Muscle of leg (tissue), 3 donors: ENCODE measurements at regions not wholly inside any gene's neighbourhood (a gene's known extent, or its start where the extent isn't known, plus 50 kb on each side); places are given as distances from the start of the nearest gene placed in this dataset.
"Not testable (repeated sequence)": the region's sequence is repeated elsewhere in the genome, so short reads cannot be mapped to it uniquely, and the experiment has no call there.

Experiments used
- DNase-seq: peaks from one replicate; pipeline ENCODE4 v3.0.0; 2013
- H3K27ac ChIP-seq: one replicate; pipeline ENCODE4 v1.5.1; 2013; ENCODE audit warnings: mild to moderate bottlenecking, low read length, control low read depth
- H3K27me3 ChIP-seq: one replicate; pipeline ENCODE4 v1.6.1; 2013; ENCODE audit warnings: low read length; ENCODE audit not compliant: control insufficient read depth, insufficient read depth
- H3K36me3 ChIP-seq: one replicate; pipeline ENCODE4 v1.6.1; 2013; ENCODE audit warnings: low read length; ENCODE audit not compliant: control insufficient read depth, insufficient read depth
- H3K4me1 ChIP-seq: one replicate; pipeline ENCODE4 v1.6.1; 2013; ENCODE audit warnings: low read length; ENCODE audit not compliant: control insufficient read depth, insufficient read depth
- H3K4me3 ChIP-seq: one replicate; pipeline ENCODE4 v1.5.1; 2013; ENCODE audit warnings: low read length, control low read depth
- H3K9me3 ChIP-seq: replicated peaks from 2 replicates; pipeline ENCODE4 v1.6.1; 2013; ENCODE audit warnings: low read depth, low read length; ENCODE audit not compliant: control insufficient read depth
- WGBS: methylation state at CpG from one replicate; pipeline ENCODE4 v1.1.5; 2013; ENCODE audit warnings: missing lambda C conversion rate; ENCODE audit not compliant: insufficient coverage; 5-methylcytosine and 5-hydroxymethylcytosine counted together

DNA sequence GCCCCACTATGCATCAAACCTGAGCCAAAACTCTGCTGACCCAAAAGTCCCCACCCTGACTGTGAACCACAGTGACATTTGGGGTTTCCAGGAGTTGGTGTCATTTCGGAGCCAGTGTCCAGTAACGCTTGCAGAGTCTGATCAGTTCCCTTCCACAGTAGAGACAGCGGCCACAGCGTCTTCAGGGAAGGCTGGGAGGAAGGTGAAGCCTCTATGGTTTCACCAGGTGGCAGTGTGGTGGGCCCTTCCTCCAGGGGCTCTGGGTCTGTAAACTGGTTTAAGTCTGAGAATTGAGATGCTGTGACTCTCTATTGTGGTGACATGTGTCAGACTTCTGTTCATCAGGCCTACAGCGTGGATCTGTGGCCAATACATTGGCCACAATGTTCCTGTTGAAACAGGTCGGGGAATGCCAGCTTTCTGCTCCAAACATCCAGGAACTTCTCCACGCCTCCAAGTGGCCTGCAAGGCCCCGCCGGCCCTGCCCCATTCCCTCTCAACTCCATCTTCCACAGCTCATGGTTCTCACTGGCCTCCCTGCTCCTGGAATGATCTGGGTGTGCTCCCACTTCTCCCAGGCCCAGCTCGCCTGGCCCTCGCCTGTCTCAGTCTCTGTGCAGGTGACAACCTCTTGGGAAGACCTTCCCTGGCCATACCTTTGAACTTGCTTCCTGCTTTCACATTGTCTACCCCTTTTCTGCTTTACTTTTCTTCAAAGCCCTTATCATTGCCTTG is 124.5 kb upstream of the FAM20C start:
- Histone ChIP-seq H3K27ac (no peak overlapping the region), H3K4me3 (no peak overlapping the region), H3K27me3 (peaks cover 2% of the 10 kb centered on the region), H3K36me3 (no peaks in the 10 kb centered on the region), H3K4me1 (peaks cover 58% of the 10 kb centered on the region), H3K9me3 (no peaks in the 10 kb centered on the region)
- 85% methylated on average over 9 of the region's 11 CpGs for WGBS
- no peak for DNase-seq

GRCh38 chr7:68629-69028 is 123.7 kb upstream of the FAM20C start:
- Histone ChIP-seq H3K27ac (no peak overlapping the region), H3K36me3 (no peaks in the 10 kb centered on the region), H3K4me3 (no peak overlapping the region), H3K4me1 (peaks cover 50% of the 10 kb centered on the region), H3K9me3 (no peaks in the 10 kb centered on the region), H3K27me3 (peaks cover 2% of the 10 kb centered on the region)
- WGBS, result 69% methylated on average over 8 of the region's 17 CpGs
- no peak for DNase-seq

GRCh38 chr7:69052-69451 is 123.3 kb upstream of the FAM20C start:
- H3K27me3 ChIP-seq, H3K27ac ChIP-seq, H3K9me3 ChIP-seq, DNase-seq, H3K4me3 ChIP-seq, H3K36me3 ChIP-seq: not testable (repeated sequence)
- no CpG with 5 or more reads among the region's 4 CpGs for WGBS
- H3K4me1 ChIP-seq, result peaks cover 46% of the 10 kb centered on the region

GRCh38 chr7:69499-70123 is 122.8 kb upstream of the FAM20C start:
- not testable (repeated sequence) for H3K9me3 ChIP-seq, H3K36me3 ChIP-seq, H3K27me3 ChIP-seq, DNase-seq, H3K4me3 ChIP-seq
- no CpG with 5 or more reads among the region's 11 CpGs for WGBS
- peaks cover 41% of the 10 kb centered on the region for H3K4me1 ChIP-seq
- peak overlapping the region; percentile 65 for H3K27ac ChIP-seq

- WGBS, result 63% methylated on average over 2 of the region's 4 CpGs
- not testable (repeated sequence) for H3K36me3 ChIP-seq, DNase-seq
Observed at GRCh38 chr7:70207-70606, 122.2 kb upstream of the FAM20C start.

DNA sequence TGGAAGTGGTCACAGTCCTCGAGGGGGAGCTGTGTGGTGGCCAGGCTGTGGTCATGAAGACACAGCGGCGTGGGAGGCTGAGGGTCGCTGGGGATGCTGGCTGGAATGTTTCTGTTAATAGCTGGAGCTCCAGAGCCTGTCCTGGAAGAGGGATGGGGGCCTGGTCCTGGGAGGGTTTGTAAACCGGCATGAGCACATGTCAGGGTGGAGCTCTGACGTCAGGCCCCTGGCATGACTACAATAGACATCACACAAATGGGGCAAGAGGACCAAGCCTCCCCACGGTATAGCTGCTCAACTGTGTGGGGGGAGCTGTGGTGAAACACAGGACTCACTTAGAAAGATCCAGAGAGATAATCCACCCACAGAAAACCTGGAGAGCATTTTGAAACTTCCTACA is 121.4 kb upstream of the FAM20C start:
- not testable (repeated sequence) for H3K27me3 ChIP-seq, H3K4me3 ChIP-seq, H3K9me3 ChIP-seq, H3K36me3 ChIP-seq
- peak overlapping the region; percentile 71 for H3K27ac ChIP-seq
- DNase-seq, result peak; percentile 85
- WGBS, result 17% methylated on average over 1 of the region's 7 CpGs
- H3K4me1 ChIP-seq, result peaks cover 27% of the 10 kb centered on the region

More at GRCh38 chr7:70207-70606, 122.2 kb upstream of the FAM20C start:
- H3K4me3 ChIP-seq, H3K9me3 ChIP-seq, H3K27me3 ChIP-seq: not testable (repeated sequence)
- H3K27ac ChIP-seq, result peak overlapping the region; percentile 65
- H3K4me1 ChIP-seq, result peaks cover 35% of the 10 kb centered on the region

DNA sequence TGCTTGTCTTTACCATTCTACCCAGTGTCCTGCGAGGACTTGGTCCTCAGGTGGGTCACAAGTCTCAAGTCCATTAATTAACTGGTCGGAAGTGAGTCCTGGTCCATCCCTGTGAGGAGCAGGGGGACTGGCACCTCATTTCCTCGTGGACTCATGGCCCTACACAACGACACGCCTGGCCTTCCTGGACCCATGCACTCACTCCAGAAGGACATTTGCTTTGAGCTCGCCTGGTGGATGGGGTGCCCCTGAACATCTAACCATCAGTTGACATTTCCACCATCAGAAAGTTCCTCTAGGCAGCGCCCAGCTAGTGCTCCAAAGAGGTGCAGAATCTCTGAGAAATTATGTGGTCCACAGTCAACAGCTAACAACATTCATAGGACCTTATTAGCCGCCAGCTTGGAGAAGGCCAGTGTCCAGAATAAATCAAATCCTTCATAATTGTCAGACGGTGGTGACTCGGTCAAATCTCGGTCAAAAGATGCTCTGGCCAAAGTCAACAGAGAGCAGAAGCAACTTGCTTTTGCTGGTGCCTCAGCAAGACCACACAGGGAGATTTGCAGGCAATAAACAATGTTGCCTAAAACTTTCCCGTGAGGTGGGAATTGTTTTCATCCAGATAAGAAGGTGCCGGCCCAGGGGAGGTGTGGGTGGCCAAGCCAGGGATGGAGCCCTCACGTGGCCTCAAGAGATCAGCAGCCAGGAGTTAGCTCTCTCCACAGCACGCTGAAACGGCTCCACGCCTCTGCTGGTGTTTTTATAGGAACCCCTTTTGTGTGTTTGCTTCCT is 119.9 kb upstream of the FAM20C start:
- peaks cover 19% of the 10 kb centered on the region for H3K4me1 ChIP-seq
- H3K36me3 ChIP-seq, DNase-seq, H3K9me3 ChIP-seq, H3K27me3 ChIP-seq, H3K27ac ChIP-seq, H3K4me3 ChIP-seq: not testable (repeated sequence)
- WGBS, result 92% methylated on average over 7 of the region's 17 CpGs

DNA sequence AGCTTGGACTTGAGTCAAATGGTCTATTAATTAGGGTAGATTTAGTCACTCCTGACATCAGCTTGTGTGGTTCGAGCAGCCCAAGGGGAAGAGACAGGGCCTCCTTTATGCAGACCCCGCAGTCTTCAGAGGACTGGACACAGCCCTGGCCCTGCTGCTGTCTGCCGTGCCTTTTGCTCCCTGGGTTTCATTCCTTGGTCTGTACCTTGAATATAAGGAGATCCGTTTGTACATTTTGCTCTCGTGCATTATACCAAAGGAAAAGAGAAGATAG is 119.4 kb upstream of the FAM20C start:
- peaks cover 14% of the 10 kb centered on the region for H3K4me1 ChIP-seq
- not testable (repeated sequence) for H3K27ac ChIP-seq, DNase-seq, H3K27me3 ChIP-seq, H3K4me3 ChIP-seq, H3K9me3 ChIP-seq, H3K36me3 ChIP-seq
- no CpG with 5 or more reads among the region's 5 CpGs for WGBS

DNA sequence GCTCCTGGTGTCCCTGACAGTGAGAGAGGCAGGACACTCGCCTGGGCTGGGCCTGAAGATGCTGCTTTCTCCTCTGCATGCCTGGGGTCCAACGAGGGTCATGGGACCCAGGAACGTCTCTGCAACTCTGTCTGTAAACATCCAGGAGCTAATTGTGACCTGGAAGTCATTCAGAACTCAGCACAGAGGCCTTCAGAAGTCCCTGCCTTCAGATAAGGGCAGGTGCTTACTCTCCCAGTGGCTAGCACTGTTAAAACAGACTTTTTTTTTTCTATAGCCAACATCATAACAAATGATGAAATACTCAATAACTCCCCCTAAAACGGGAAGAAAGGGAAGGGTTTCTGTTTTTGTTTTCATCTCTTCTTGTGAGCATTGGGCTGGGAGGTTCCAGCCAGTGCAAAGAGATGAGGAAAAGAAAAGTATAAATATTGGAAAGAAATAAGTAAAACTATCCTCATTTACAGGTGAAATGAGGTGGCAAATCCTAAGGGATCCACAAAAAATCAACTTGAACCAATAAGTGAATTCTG is 118.3 kb upstream of the FAM20C start:
- not testable (repeated sequence) for DNase-seq

GRCh38 chr7:75511-75910 is 116.9 kb upstream of the FAM20C start:
- not testable (repeated sequence) for H3K36me3 ChIP-seq, DNase-seq, H3K9me3 ChIP-seq, H3K27ac ChIP-seq, H3K27me3 ChIP-seq, H3K4me3 ChIP-seq
- 71% methylated on average over 6 of the region's 13 CpGs for WGBS
- H3K4me1 ChIP-seq, result peaks cover 13% of the 10 kb centered on the region

More for the DNA sequence above, 118.3 kb upstream of the FAM20C start:
- WGBS, result 50% methylated on average over 3 of the region's 4 CpGs
- not testable (repeated sequence) for H3K4me1 ChIP-seq, H3K27ac ChIP-seq, H3K36me3 ChIP-seq, H3K9me3 ChIP-seq, H3K27me3 ChIP-seq, H3K4me3 ChIP-seq
